GM18520 (cell line): ENCODE measurements at regions not wholly inside any gene's neighbourhood (a gene's known extent, or its start where the extent isn't known, plus 50 kb on each side); places are given as distances from the start of the nearest gene placed in this dataset.
"Not testable (repeated sequence)": the region's sequence is repeated elsewhere in the genome, so short reads cannot be mapped to it uniquely, and the experiment has no call there.

Experiments used
- ATAC-seq: cut with Tn5 transposase; IDR thresholded peaks from one replicate; pipeline ENCODE4 v1.9.1; 2021; ENCODE audit not compliant: unreplicated experiment

GRCh38 chr4:60930866-60931265 lies 269.3 kb upstream of the ADGRL3 start:
- no peak for ATAC-seq

GRCh38 chr4:60934566-60935295 lies 265.4 kb upstream of the ADGRL3 start:
- no peak for ATAC-seq

- ATAC-seq, result no peak
Observed at GRCh38 chr4:60938181-60938580, 261.9 kb upstream of the ADGRL3 start.

- no peak for ATAC-seq
Observed at GRCh38 chr4:60938621-60939020, 261.5 kb upstream of the ADGRL3 start.

- no peak for ATAC-seq
Observed at GRCh38 chr4:60944060-60944459, 256.1 kb upstream of the ADGRL3 start.

- ATAC-seq, result no peak
Observed at GRCh38 chr4:60945641-60946040, 254.5 kb upstream of the ADGRL3 start.

- no peak for ATAC-seq
Observed at GRCh38 chr4:60948008-60948407, 252.1 kb upstream of the ADGRL3 start.

GRCh38 chr4:60952921-60953320 lies 247.2 kb upstream of the ADGRL3 start:
- no peak for ATAC-seq

GRCh38 chr4:60953826-60954225 lies 246.3 kb upstream of the ADGRL3 start:
- no peak for ATAC-seq

- no peak for ATAC-seq
Observed at GRCh38 chr4:60962286-60962685, 237.8 kb upstream of the ADGRL3 start.

GRCh38 chr4:60981534-60981933 lies 218.6 kb upstream of the ADGRL3 start:
- no peak for ATAC-seq

- ATAC-seq, result no peak
Observed at GRCh38 chr4:60989141-60989540, 211.0 kb upstream of the ADGRL3 start.

- no peak for ATAC-seq
Observed at GRCh38 chr4:60992037-60992436, 208.1 kb upstream of the ADGRL3 start.

- ATAC-seq, result no peak
Observed at GRCh38 chr4:61003301-61003700, 196.8 kb upstream of the ADGRL3 start.

GRCh38 chr4:61004651-61005170 lies 195.4 kb upstream of the ADGRL3 start:
- ATAC-seq, result no peak

- no peak for ATAC-seq
Observed at GRCh38 chr4:61011051-61011450, 189.1 kb upstream of the ADGRL3 start.

- ATAC-seq, result not testable (repeated sequence)
Observed at GRCh38 chr4:61011936-61012335, 188.2 kb upstream of the ADGRL3 start.

GRCh38 chr4:61024610-61025009 lies 175.5 kb upstream of the ADGRL3 start:
- no peak for ATAC-seq

- no peak for ATAC-seq
Observed at GRCh38 chr4:61027939-61028338, 172.2 kb upstream of the ADGRL3 start.

GRCh38 chr4:61036071-61036684 lies 163.9 kb upstream of the ADGRL3 start:
- ATAC-seq, result no peak

- ATAC-seq, result no peak
Observed at GRCh38 chr4:61041527-61041926, 158.6 kb upstream of the ADGRL3 start.

GRCh38 chr4:61044837-61045236 lies 155.3 kb upstream of the ADGRL3 start:
- ATAC-seq, result no peak

GRCh38 chr4:61049018-61049417 lies 151.1 kb upstream of the ADGRL3 start:
- ATAC-seq, result no peak
